Endodermal cell (in vitro differentiated cells): ENCODE measurements at regions not wholly inside any gene's neighbourhood (a gene's known extent, or its start where the extent isn't known, plus 50 kb on each side); places are given as distances from the start of the nearest gene placed in this dataset.

ENCODE experiments used
- DNase-seq: peaks from one replicate; pipeline ENCODE4 v3.0.0-alpha.2; 2017
- H3K27ac ChIP-seq: 2 replicates; pipeline ENCODE4 v1.5.1; 2013; ENCODE audit warnings: mild to moderate bottlenecking, low read depth, low read length, moderate library complexity
- H3K27me3 ChIP-seq: 2 replicates; pipeline ENCODE4 v1.6.1; 2013; ENCODE audit warnings: mild to moderate bottlenecking, low read length, moderate library complexity; ENCODE audit not compliant: insufficient read depth, control insufficient read depth, poor library complexity, severe bottlenecking
- H3K36me3 ChIP-seq: 2 replicates; pipeline ENCODE4 v1.7.0; 2013; ENCODE audit warnings: mild to moderate bottlenecking, low read length, moderate library complexity; ENCODE audit not compliant: control insufficient read depth, insufficient read depth
- H3K4me1 ChIP-seq: one replicate; pipeline ENCODE4 v1.7.0; 2013; ENCODE audit warnings: low read length; ENCODE audit not compliant: control insufficient read depth, insufficient read depth
- H3K4me3 ChIP-seq: 2 replicates; pipeline ENCODE4 v1.5.1; 2013; ENCODE audit warnings: mild to moderate bottlenecking, low read length, moderate library complexity
- H3K9ac ChIP-seq: 2 replicates; pipeline ENCODE4 v1.6.1; 2013; ENCODE audit warnings: mild to moderate bottlenecking, low read length, moderate library complexity; ENCODE audit not compliant: poor library complexity, severe bottlenecking; ENCODE audit errors: extremely low read depth
- H3K9me3 ChIP-seq: 2 replicates; pipeline ENCODE4 v1.6.1; 2013; ENCODE audit warnings: mild to moderate bottlenecking, low read length, moderate library complexity; ENCODE audit not compliant: control insufficient read depth
- H3K27ac Mint-ChIP-seq: 2 replicates; pipeline ENCODE4 v1.8.0; 2020; ENCODE audit warnings: mixed read lengths
- H3K27me3 Mint-ChIP-seq: 2 replicates; pipeline ENCODE4 v1.8.0; 2021; ENCODE audit warnings: mild to moderate bottlenecking, mixed read lengths; ENCODE audit not compliant: insufficient read depth
- H3K36me3 Mint-ChIP-seq: 2 replicates; pipeline ENCODE4 v1.8.0; 2020; ENCODE audit warnings: low read depth, mixed read lengths
- H3K4me1 Mint-ChIP-seq: 2 replicates; pipeline ENCODE4 v1.8.0; 2020; ENCODE audit warnings: mixed read lengths
- H3K4me3 Mint-ChIP-seq: 2 replicates; pipeline ENCODE4 v1.8.0; 2020; ENCODE audit warnings: mild to moderate bottlenecking, moderate library complexity, mixed read lengths
- H3K9me3 Mint-ChIP-seq: 2 replicates; pipeline ENCODE4 v1.8.0; 2020; ENCODE audit warnings: mild to moderate bottlenecking, mixed read lengths
- WGBS, 2 experiments: methylation state at CpG; one replicate each; pipeline versions ENCODE4 v1.1.5 to v1.1.7; 2013; ENCODE audit warnings: missing lambda C conversion rate in 2 of 2, mixed read lengths in 1 of 2; ENCODE audit not compliant: insufficient coverage in 1 of 2, insufficient read length in 1 of 2; 5-methylcytosine and 5-hydroxymethylcytosine counted together
- TF ChIP-seq, protein P1 (sequence below): fragments of 200-600 bp; sonication (generic); conservative IDR thresholded peaks from 2 replicates; pipeline ENCODE4 v1.5.0; 2021; ENCODE audit warnings: antibody characterized with exemption, mild to moderate bottlenecking

DNA sequence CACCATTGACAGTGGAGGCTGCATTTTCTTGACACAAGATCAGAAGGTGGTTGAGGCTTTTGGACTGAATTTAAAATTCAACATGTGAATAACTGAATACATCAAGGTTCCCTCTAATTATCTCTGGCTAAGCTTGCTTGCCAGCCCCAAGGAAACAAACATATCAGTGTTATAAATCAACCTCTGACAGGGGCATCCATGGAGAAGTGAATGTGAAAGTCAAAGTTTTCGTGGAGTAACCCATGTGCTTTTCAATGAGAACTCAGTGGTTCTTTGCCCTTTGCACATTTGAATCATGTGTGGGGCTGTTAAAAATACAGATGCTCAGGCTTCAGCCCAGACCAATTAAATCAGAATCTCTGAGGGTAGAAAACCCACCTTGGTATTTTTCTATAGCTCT lies 128.9 kb downstream of the LRRC70 start:
- H3K9ac ChIP-seq = no peak overlapping the region
- no peaks in the 10 kb centered on the region for H3K36me3 Mint-ChIP-seq
- H3K27me3 ChIP-seq = no peaks in the 10 kb centered on the region
- no peak overlapping the region for H3K27ac ChIP-seq
- H3K9me3 ChIP-seq = peaks cover 4% of the 10 kb centered on the region
- peaks cover 6% of the 10 kb centered on the region for H3K9me3 Mint-ChIP-seq
- no peak overlapping the region for H3K4me3 Mint-ChIP-seq
- H3K4me1 Mint-ChIP-seq = no peaks in the 10 kb centered on the region
- no peaks in the 10 kb centered on the region for H3K36me3 ChIP-seq
- H3K4me1 ChIP-seq = no peaks in the 10 kb centered on the region
- H3K27ac Mint-ChIP-seq = no peak overlapping the region
- no peak overlapping the region for H3K4me3 ChIP-seq
- no peaks in the 10 kb centered on the region for H3K27me3 Mint-ChIP-seq
- TF ChIP-seq, protein P1, sequence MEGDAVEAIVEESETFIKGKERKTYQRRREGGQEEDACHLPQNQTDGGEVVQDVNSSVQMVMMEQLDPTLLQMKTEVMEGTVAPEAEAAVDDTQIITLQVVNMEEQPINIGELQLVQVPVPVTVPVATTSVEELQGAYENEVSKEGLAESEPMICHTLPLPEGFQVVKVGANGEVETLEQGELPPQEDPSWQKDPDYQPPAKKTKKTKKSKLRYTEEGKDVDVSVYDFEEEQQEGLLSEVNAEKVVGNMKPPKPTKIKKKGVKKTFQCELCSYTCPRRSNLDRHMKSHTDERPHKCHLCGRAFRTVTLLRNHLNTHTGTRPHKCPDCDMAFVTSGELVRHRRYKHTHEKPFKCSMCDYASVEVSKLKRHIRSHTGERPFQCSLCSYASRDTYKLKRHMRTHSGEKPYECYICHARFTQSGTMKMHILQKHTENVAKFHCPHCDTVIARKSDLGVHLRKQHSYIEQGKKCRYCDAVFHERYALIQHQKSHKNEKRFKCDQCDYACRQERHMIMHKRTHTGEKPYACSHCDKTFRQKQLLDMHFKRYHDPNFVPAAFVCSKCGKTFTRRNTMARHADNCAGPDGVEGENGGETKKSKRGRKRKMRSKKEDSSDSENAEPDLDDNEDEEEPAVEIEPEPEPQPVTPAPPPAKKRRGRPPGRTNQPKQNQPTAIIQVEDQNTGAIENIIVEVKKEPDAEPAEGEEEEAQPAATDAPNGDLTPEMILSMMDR = no peak
- 83 to 89% methylated on average over 1 of the region's 1 CpG for WGBS, 2 experiments
- no peak for DNase-seq

DNA sequence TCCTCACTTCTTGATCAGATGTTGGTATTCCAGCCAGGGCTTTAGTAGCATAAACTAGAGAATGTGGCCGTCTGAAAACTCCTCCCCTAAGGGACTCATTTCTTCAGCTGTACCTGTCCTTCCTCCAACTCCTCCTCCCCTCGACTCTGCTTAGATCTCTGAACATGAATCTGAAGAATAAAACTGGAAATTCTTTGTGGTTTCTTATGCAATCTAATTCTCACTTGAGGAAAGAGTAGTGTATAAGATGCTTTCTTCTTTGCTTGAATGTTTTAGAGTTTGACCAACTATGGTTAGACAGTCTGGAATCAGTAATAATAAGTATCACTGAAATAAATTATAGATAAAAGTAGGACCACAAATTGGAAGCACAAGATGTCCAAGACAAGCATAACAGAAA lies 128.5 kb downstream of the LRRC70 start:
- H3K9me3 ChIP-seq = peaks cover 4% of the 10 kb centered on the region
- H3K27ac ChIP-seq = no peak overlapping the region
- H3K9ac ChIP-seq = no peak overlapping the region
- H3K4me3 ChIP-seq = no peak overlapping the region
- WGBS, 2 experiments = 93% methylated on average over 2 of the region's 2 CpGs; no CpG with 5 or more reads in 1 of the 2 experiments
- H3K4me3 Mint-ChIP-seq = no peak overlapping the region
- H3K36me3 Mint-ChIP-seq = no peaks in the 10 kb centered on the region
- H3K4me1 Mint-ChIP-seq = no peaks in the 10 kb centered on the region
- H3K4me1 ChIP-seq = no peaks in the 10 kb centered on the region
- no peaks in the 10 kb centered on the region for H3K27me3 Mint-ChIP-seq
- DNase-seq = no peak
- peaks cover 6% of the 10 kb centered on the region for H3K9me3 Mint-ChIP-seq
- TF ChIP-seq, protein P1 = no peak
- no peak overlapping the region for H3K27ac Mint-ChIP-seq
- H3K27me3 ChIP-seq = no peaks in the 10 kb centered on the region
- no peaks in the 10 kb centered on the region for H3K36me3 ChIP-seq

DNA sequence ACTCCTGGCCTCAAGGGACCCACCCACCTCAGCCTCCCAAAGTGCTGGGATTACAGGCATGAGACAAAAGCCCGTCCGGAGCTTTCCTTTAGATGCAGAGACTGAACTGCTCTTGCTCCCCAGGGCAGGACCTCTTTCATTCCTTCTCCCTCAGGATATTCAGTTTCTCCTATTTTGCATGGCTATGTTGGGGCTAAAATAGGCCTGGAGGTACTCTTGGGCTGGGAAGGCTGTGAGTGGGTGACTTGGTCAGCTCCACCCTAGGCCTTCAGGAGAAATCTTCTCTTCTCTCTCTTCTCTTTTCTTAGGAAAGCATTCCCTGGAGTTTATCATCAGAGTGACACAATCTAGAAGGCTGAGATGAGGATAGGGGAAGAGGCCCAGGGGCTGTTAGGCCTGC lies 126.4 kb downstream of the LRRC70 start:
- Mint-ChIP-seq H3K27me3 (no peaks in the 10 kb centered on the region), H3K27ac (no peak overlapping the region), H3K36me3 (no peaks in the 10 kb centered on the region), H3K4me1 (no peaks in the 10 kb centered on the region), H3K4me3 (no peak overlapping the region), H3K9me3 (peaks cover 6% of the 10 kb centered on the region)
- Histone ChIP-seq H3K4me3 (no peak overlapping the region), H3K27me3 (no peaks in the 10 kb centered on the region), H3K9me3 (peaks cover 4% of the 10 kb centered on the region), H3K9ac (no peak overlapping the region), H3K36me3 (no peaks in the 10 kb centered on the region), H3K4me1 (no peaks in the 10 kb centered on the region), H3K27ac (no peak overlapping the region)
- TF ChIP-seq, protein P1 = no peak
- whole genome bisulfite sequencing, 2 experiments = 91% methylated on average over 2 of the region's 2 CpGs; no CpG with 5 or more reads in 1 of the 2 experiments
- no peak for DNase-seq
